Activated CD4-positive, alpha-beta memory T cell treated with anti-CD3 and anti-CD28 coated beads, Interleukin-2, amount 10 ng/mL, durations not matched to agents 7 days and 5 days (primary cell): ENCODE measurements at regions not wholly inside any gene's neighbourhood (a gene's known extent, or its start where the extent isn't known, plus 50 kb on each side); places are given as distances from the start of the nearest gene placed in this dataset.

Experiments used
- CTCF ChIA-PET: fragments of 350-600 bp; sonication (Branson Sonifier 250); formaldehyde crosslinking; loops from one replicate; lab custom pipeline; 2021; ENCODE audit warnings: antibody characterized with exemption, inconsistent platforms; lab: Charles Lee
- POLR2A ChIA-PET: fragments of 350-600 bp; sonication (Branson Sonifier 250); formaldehyde crosslinking; loops from one replicate; lab custom pipeline; 2021; ENCODE audit warnings: antibody characterized with exemption; lab: Charles Lee
- DNase-seq: peaks from one replicate; pipeline ENCODE4 v3.0.0-alpha.2; 2020
- H3K27ac Mint-ChIP-seq: one replicate; pipeline ENCODE4 v1.8.0; 2021; ENCODE audit warnings: mild to moderate bottlenecking, mixed read lengths
- H3K27me3 Mint-ChIP-seq: one replicate; pipeline ENCODE4 v1.8.0; 2021; ENCODE audit warnings: mixed read lengths
- H3K36me3 Mint-ChIP-seq: one replicate; pipeline ENCODE4 v1.8.0; 2021; ENCODE audit warnings: low read depth, mixed read lengths
- H3K4me1 Mint-ChIP-seq: one replicate; pipeline ENCODE4 v1.8.0; 2021; ENCODE audit warnings: mixed read lengths
- H3K4me3 Mint-ChIP-seq: one replicate; pipeline ENCODE4 v1.8.0; 2021; ENCODE audit warnings: mild to moderate bottlenecking, mixed read lengths
- H3K9me3 Mint-ChIP-seq: one replicate; pipeline ENCODE4 v1.8.0; 2021; ENCODE audit warnings: mixed read lengths

- H3K36me3 Mint-ChIP-seq: peaks cover 3% of the 10 kb centered on the region
- CTCF ChIA-PET: no interaction called here
- H3K27ac Mint-ChIP-seq: no peak overlapping the region
- no peak overlapping the region for H3K4me3 Mint-ChIP-seq
- H3K4me1 Mint-ChIP-seq: no peaks in the 10 kb centered on the region
- DNase-seq: no peak
- POLR2A ChIA-PET: no interaction called here
- H3K9me3 Mint-ChIP-seq: no peaks in the 10 kb centered on the region
- H3K27me3 Mint-ChIP-seq: peaks cover 45% of the 10 kb centered on the region
Measured at GRCh38 chr3:45277636-45278035, 51.5 kb upstream of the TMEM158 start.

GRCh38 chr3:45280232-45280631 is 54.1 kb upstream of the TMEM158 start:
- H3K27me3 Mint-ChIP-seq: peaks cover 56% of the 10 kb centered on the region
- CTCF ChIA-PET: no interaction called here
- H3K36me3 Mint-ChIP-seq: peaks cover 3% of the 10 kb centered on the region
- H3K4me3 Mint-ChIP-seq: no peak overlapping the region
- POLR2A ChIA-PET: no interaction called here
- H3K9me3 Mint-ChIP-seq: no peaks in the 10 kb centered on the region
- DNase-seq: no peak
- no peak overlapping the region for H3K27ac Mint-ChIP-seq
- no peaks in the 10 kb centered on the region for H3K4me1 Mint-ChIP-seq

- H3K36me3 Mint-ChIP-seq: peaks cover 3% of the 10 kb centered on the region
- no peaks in the 10 kb centered on the region for H3K9me3 Mint-ChIP-seq
- no peak overlapping the region for H3K4me3 Mint-ChIP-seq
- peaks cover 58% of the 10 kb centered on the region for H3K27me3 Mint-ChIP-seq
- ChIA-PET CTCF (no interaction called here), POLR2A (no interaction called here)
- DNase-seq: no peak
- no peaks in the 10 kb centered on the region for H3K4me1 Mint-ChIP-seq
- H3K27ac Mint-ChIP-seq: no peak overlapping the region
Measured at GRCh38 chr3:45280971-45281370, 54.9 kb upstream of the TMEM158 start.

GRCh38 chr3:45283471-45283870 is 57.4 kb upstream of the TMEM158 start:
- ChIA-PET CTCF (no interaction called here), POLR2A (no interaction called here)
- no peak overlapping the region for H3K27ac Mint-ChIP-seq
- DNase-seq: no peak
- H3K4me1 Mint-ChIP-seq: no peaks in the 10 kb centered on the region
- peaks cover 7% of the 10 kb centered on the region for H3K9me3 Mint-ChIP-seq
- peaks cover 3% of the 10 kb centered on the region for H3K36me3 Mint-ChIP-seq
- H3K4me3 Mint-ChIP-seq: no peak overlapping the region
- peaks cover 59% of the 10 kb centered on the region for H3K27me3 Mint-ChIP-seq

- CTCF ChIA-PET: interaction anchor here (1.2 kb wide), 1 partner anchor 10 kb away, joined by 3 read pairs; no protein-coding TSS in a partner anchor
- Mint-ChIP-seq H3K9me3 (peaks cover 7% of the 10 kb centered on the region), H3K36me3 (no peaks in the 10 kb centered on the region), H3K27me3 (peaks cover 30% of the 10 kb centered on the region), H3K4me3 (no peak overlapping the region), H3K4me1 (no peaks in the 10 kb centered on the region), H3K27ac (no peak overlapping the region)
- POLR2A ChIA-PET: no interaction called here
- no peak for DNase-seq
Measured at GRCh38 chr3:45297331-45297730, 71.2 kb upstream of the TMEM158 start.

- no peak for DNase-seq
- no peak overlapping the region for H3K4me3 Mint-ChIP-seq
- no peaks in the 10 kb centered on the region for H3K36me3 Mint-ChIP-seq
- POLR2A ChIA-PET: no interaction called here
- no peak overlapping the region for H3K27ac Mint-ChIP-seq
- H3K4me1 Mint-ChIP-seq: no peaks in the 10 kb centered on the region
- H3K27me3 Mint-ChIP-seq: peaks cover 26% of the 10 kb centered on the region
- H3K9me3 Mint-ChIP-seq: peaks cover 13% of the 10 kb centered on the region
- CTCF ChIA-PET: no interaction called here
Measured at GRCh38 chr3:45302470-45302869, 76.4 kb upstream of the TMEM158 start.

- POLR2A ChIA-PET: no interaction called here
- no peak for DNase-seq
- CTCF ChIA-PET: no interaction called here
Measured at GRCh38 chr3:45306406-45307008, 80.4 kb upstream of the TMEM158 start.

GRCh38 chr3:45309876-45310275 is 78.5 kb upstream of the LARS2 start:
- H3K27ac Mint-ChIP-seq: no peak overlapping the region
- peaks cover 26% of the 10 kb centered on the region for H3K27me3 Mint-ChIP-seq
- POLR2A ChIA-PET: no interaction called here
- H3K36me3 Mint-ChIP-seq: no peaks in the 10 kb centered on the region
- CTCF ChIA-PET: no interaction called here
- H3K4me3 Mint-ChIP-seq: no peak overlapping the region
- no peak for DNase-seq
- H3K9me3 Mint-ChIP-seq: peaks cover 2% of the 10 kb centered on the region
- H3K4me1 Mint-ChIP-seq: no peaks in the 10 kb centered on the region

More at GRCh38 chr3:45306406-45307008, 80.4 kb upstream of the TMEM158 start:
- Mint-ChIP-seq H3K36me3 (no peaks in the 10 kb centered on the region), H3K4me3 (no peak overlapping the region), H3K27me3 (peaks cover 14% of the 10 kb centered on the region), H3K4me1 (no peaks in the 10 kb centered on the region), H3K9me3 (peaks cover 7% of the 10 kb centered on the region), H3K27ac (no peak overlapping the region)

- ChIA-PET CTCF (no interaction called here), POLR2A (no interaction called here)
- Mint-ChIP-seq H3K36me3 (no peaks in the 10 kb centered on the region), H3K9me3 (peaks cover 2% of the 10 kb centered on the region), H3K4me3 (no peak overlapping the region), H3K4me1 (no peaks in the 10 kb centered on the region), H3K27ac (no peak overlapping the region), H3K27me3 (peaks cover 21% of the 10 kb centered on the region)
- DNase-seq: no peak
Measured at GRCh38 chr3:45311327-45311726, 77.0 kb upstream of the LARS2 start.

- no peak for DNase-seq
- no peaks in the 10 kb centered on the region for H3K4me1 Mint-ChIP-seq
- no peak overlapping the region for H3K4me3 Mint-ChIP-seq
- POLR2A ChIA-PET: no interaction called here
- no peaks in the 10 kb centered on the region for H3K36me3 Mint-ChIP-seq
- H3K9me3 Mint-ChIP-seq: peaks cover under 1% of the 10 kb centered on the region
- H3K27me3 Mint-ChIP-seq: peaks cover 21% of the 10 kb centered on the region
- CTCF ChIA-PET: interaction anchor here (0.8 to 1.1 kb wide), 2 partner anchors 22 to 45 kb away, joined by 3 read pairs; no protein-coding TSS in a partner anchor
- no peak overlapping the region for H3K27ac Mint-ChIP-seq
Measured at GRCh38 chr3:45311953-45312801, 76.2 kb upstream of the LARS2 start.

- Mint-ChIP-seq H3K4me1 (no peaks in the 10 kb centered on the region), H3K27ac (no peak overlapping the region), H3K27me3 (peaks cover 21% of the 10 kb centered on the region), H3K4me3 (no peak overlapping the region), H3K9me3 (no peaks in the 10 kb centered on the region), H3K36me3 (no peaks in the 10 kb centered on the region)
- ChIA-PET CTCF (interaction anchor here (0.8 to 1.1 kb wide), 2 partner anchors 23 to 45 kb away, joined by 3 read pairs; no protein-coding TSS in a partner anchor), POLR2A (no interaction called here)
- DNase-seq: no peak
Measured at GRCh38 chr3:45312836-45313493, 75.4 kb upstream of the LARS2 start.

- DNase-seq: no peak
- Mint-ChIP-seq H3K27ac (no peak overlapping the region), H3K36me3 (no peaks in the 10 kb centered on the region), H3K9me3 (no peaks in the 10 kb centered on the region), H3K4me1 (no peaks in the 10 kb centered on the region), H3K4me3 (no peak overlapping the region), H3K27me3 (peaks cover 21% of the 10 kb centered on the region)
- POLR2A ChIA-PET: no interaction called here
- CTCF ChIA-PET: no interaction called here
Measured at GRCh38 chr3:45313743-45314403, 74.5 kb upstream of the LARS2 start.

- H3K36me3 Mint-ChIP-seq: no peaks in the 10 kb centered on the region
- no peak overlapping the region for H3K27ac Mint-ChIP-seq
Measured at GRCh38 chr3:45317710-45318109, 70.7 kb upstream of the LARS2 start.

More at GRCh38 chr3:45317710-45318109, 70.7 kb upstream of the LARS2 start:
- DNase-seq: no peak
- Mint-ChIP-seq H3K4me1 (no peaks in the 10 kb centered on the region), H3K27me3 (peaks cover 6% of the 10 kb centered on the region), H3K4me3 (no peak overlapping the region), H3K9me3 (no peaks in the 10 kb centered on the region)
- CTCF ChIA-PET: interaction anchor here (0.7 kb wide), 1 partner anchor 9 kb away, joined by 3 read pairs; no protein-coding TSS in a partner anchor
- POLR2A ChIA-PET: no interaction called here
